GM23248 (cell line): ENCODE measurements at regions not wholly inside any gene's neighbourhood (a gene's known extent, or its start where the extent isn't known, plus 50 kb on each side); places are given as distances from the start of the nearest gene placed in this dataset.

Experiments
- DNase-seq: peaks from one replicate; pipeline ENCODE4 v3.0.0-alpha.2; 2015
- H2AFZ ChIP-seq: fragments of 200-600 bp; sonication (generic); 2 replicates; pipeline ENCODE4 v1.6.1; 2016; ENCODE audit warnings: antibody characterized with exemption
- H3F3A ChIP-seq: fragments of 200-600 bp; sonication (generic); 2 replicates; pipeline ENCODE4 v1.6.1; 2016; ENCODE audit warnings: mild to moderate bottlenecking, antibody characterized with exemption, mixed run types; ENCODE audit not compliant: insufficient read depth
- H3K27ac ChIP-seq: fragments of 200-600 bp; sonication (generic); 2 replicates; pipeline ENCODE4 v1.5.1; 2016; ENCODE audit warnings: mild to moderate bottlenecking
- H3K27me3 ChIP-seq: fragments of 200-600 bp; sonication (generic); replicated peaks from 2 replicates; pipeline ENCODE4 v1.6.1; 2016; ENCODE audit warnings: mild to moderate bottlenecking; ENCODE audit not compliant: insufficient read depth
- H3K36me3 ChIP-seq: fragments of 200-600 bp; sonication (generic); 2 replicates; pipeline ENCODE4 v1.6.1; 2016; ENCODE audit warnings: low read depth, mild to moderate bottlenecking
- H3K4me1 ChIP-seq: fragments of 200-600 bp; sonication (generic); 2 replicates; pipeline ENCODE4 v1.6.1; 2016; ENCODE audit warnings: mild to moderate bottlenecking; ENCODE audit not compliant: insufficient read depth
- H3K4me2 ChIP-seq: fragments of 200-600 bp; sonication (generic); one replicate; pipeline ENCODE4 v1.6.1; 2016; ENCODE audit warnings: mild to moderate bottlenecking; ENCODE audit not compliant: unreplicated experiment
- H3K4me3 ChIP-seq: fragments of 200-600 bp; sonication (generic); 2 replicates; pipeline ENCODE4 v1.5.1; 2016; ENCODE audit warnings: mild to moderate bottlenecking
- H3K79me2 ChIP-seq: fragments of 200-600 bp; sonication (generic); 2 replicates; pipeline ENCODE4 v1.6.1; 2016; ENCODE audit warnings: mild to moderate bottlenecking; ENCODE audit not compliant: insufficient read depth
- H3K9ac ChIP-seq: fragments of 200-600 bp; sonication (generic); 2 replicates; pipeline ENCODE4 v1.6.1; 2016; ENCODE audit warnings: mild to moderate bottlenecking
- H3K9me2 ChIP-seq: fragments of 200-600 bp; sonication (generic); 2 replicates; pipeline ENCODE4 v1.6.1; 2016; ENCODE audit warnings: mixed run types, mild to moderate bottlenecking, moderate library complexity; ENCODE audit not compliant: insufficient read depth
- H3K9me3 ChIP-seq: fragments of 200-600 bp; sonication (generic); one replicate; pipeline ENCODE4 v1.6.1; 2017; ENCODE audit warnings: low read depth
- H4K20me1 ChIP-seq: fragments of 200-600 bp; sonication (generic); 2 replicates; pipeline ENCODE4 v1.6.0; 2016; ENCODE audit not compliant: insufficient read depth
- EZH2 ChIP-seq: fragments of 200-600 bp; sonication (generic); IDR thresholded peaks from 2 replicates; pipeline ENCODE4 v1.6.1; 2018; ENCODE audit warnings: antibody characterized with exemption, mild to moderate bottlenecking; ENCODE audit not compliant: insufficient read depth, poor library complexity, severe bottlenecking
- EZH2phosphoT487 ChIP-seq: fragments of 200-600 bp; sonication (generic); IDR thresholded peaks from 2 replicates; pipeline ENCODE4 v1.6.1; 2018; ENCODE audit warnings: antibody characterized with exemption, moderate library complexity, mild to moderate bottlenecking, low read depth; ENCODE audit not compliant: insufficient read depth
- WGBS, 2 experiments: methylation state at CpG; one replicate each; pipeline ENCODE4 v1.1.6; 2015 to 2017; ENCODE audit warnings: low lambda C conversion rate in 2 of 2, low coverage in 1 of 2; ENCODE audit errors: missing lambda C conversion rate in 2 of 2; 5-methylcytosine and 5-hydroxymethylcytosine counted together
- in situ Hi-C: fragments of 300-500 bp; cut with MboI; formaldehyde crosslinking; loops from 2 replicates; pipeline ENCODE4 v1.15.0; 2020

DNA sequence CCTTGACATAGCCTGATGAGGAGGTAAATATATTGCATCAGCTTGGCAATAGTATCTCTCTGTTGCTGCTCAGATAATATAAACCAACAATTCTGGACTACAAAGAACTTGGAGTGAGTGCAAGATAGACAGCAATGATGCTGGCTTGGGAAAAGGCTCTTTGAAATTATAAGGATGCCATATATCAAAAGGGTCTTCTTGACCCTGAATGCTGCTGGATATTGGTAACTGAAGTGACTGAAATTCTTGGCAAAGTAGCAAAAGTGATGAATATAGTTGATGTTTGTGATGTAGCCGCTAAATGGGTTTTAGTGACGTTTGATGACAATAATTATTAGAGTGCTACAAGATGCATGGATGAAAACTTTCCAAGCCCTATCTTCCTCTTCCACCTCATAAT lies 1391.6 kb downstream of the ADGRL3 start:
- Histone ChIP-seq H3K4me2 (no peak overlapping the region), H3K27me3 (no peaks in the 10 kb centered on the region), H3K4me3 (no peak overlapping the region), H3K27ac (no peak overlapping the region), H3F3A (no peaks in the 10 kb centered on the region), H3K9me3 (no peaks in the 10 kb centered on the region), H2AFZ (no peak overlapping the region), H3K79me2 (no peaks in the 10 kb centered on the region), H3K9ac (no peak overlapping the region), H3K9me2 (no peaks in the 10 kb centered on the region), H3K36me3 (no peaks in the 10 kb centered on the region), H3K4me1 (no peaks in the 10 kb centered on the region), H4K20me1 (no peaks in the 10 kb centered on the region)
- DNase-seq, result no peak
- WGBS, 2 experiments, result 2 to 18% methylated on average over 2 of the region's 2 CpGs
- in situ Hi-C loops, result no loop called here
- TF ChIP-seq EZH2phosphoT487, result no peak
- TF ChIP-seq EZH2, result no peak

DNA sequence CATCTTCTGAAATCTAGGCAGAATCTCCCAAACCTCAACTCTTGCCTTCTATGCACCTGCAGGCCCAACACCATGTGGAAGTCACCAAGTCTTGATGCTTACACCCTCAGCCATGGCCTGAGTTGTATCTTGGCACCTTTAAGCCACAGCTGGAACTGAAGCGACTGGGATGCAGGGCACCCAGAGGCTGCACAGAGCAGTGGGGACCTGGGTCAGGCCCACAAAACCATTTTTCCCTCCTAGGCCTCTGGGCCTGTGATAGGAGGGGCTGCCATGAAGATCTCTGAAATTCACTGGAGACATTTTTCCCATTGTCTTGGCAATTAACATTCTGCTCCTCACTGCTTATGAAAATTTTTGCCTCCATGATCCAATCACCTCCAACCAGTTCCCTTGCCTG lies 1388.5 kb downstream of the ADGRL3 start:
- in situ Hi-C loops, result no loop called here

DNA sequence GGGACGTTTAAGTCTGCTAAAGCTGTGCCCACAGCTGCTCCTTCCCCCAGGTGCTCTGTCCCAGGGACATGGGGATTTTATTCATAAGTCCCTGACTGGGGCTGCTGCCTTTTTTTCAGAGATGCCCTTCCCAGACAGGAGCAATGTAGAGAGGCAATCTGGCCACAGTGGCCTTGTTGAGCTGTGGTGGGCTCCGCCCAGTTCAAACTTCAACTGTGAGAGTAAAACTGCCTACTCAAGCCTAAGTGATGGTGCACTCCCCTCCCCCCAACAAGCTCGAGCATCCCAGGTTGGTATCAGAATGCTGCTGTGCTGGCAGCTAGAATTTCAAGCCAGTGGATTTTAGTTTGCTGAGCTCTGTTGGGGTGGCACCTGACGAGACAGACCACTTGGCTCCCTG lies 1371.4 kb downstream of the ADGRL3 start:
- Histone ChIP-seq H3K27me3 (no peaks in the 10 kb centered on the region), H3K9ac (no peak overlapping the region), H2AFZ (no peak overlapping the region), H3K9me3 (no peaks in the 10 kb centered on the region), H3K9me2 (no peaks in the 10 kb centered on the region), H3K4me3 (no peak overlapping the region), H3K79me2 (no peaks in the 10 kb centered on the region), H3F3A (no peaks in the 10 kb centered on the region), H3K36me3 (no peaks in the 10 kb centered on the region), H3K4me1 (no peaks in the 10 kb centered on the region), H4K20me1 (no peaks in the 10 kb centered on the region), H3K27ac (no peak overlapping the region), H3K4me2 (no peak overlapping the region)
- WGBS, 2 experiments, result 17 to 20% methylated on average over 4 of the region's 4 CpGs
- TF ChIP-seq EZH2 (no peak), EZH2phosphoT487 (no peak)
- in situ Hi-C loops, result no loop called here
- DNase-seq, result no peak

More for the DNA sequence above, 1388.5 kb downstream of the ADGRL3 start:
- TF ChIP-seq EZH2 (no peak), EZH2phosphoT487 (no peak)
- WGBS, 2 experiments, result 10 to 24% methylated on average over 1 of the region's 1 CpG
- Histone ChIP-seq H3K4me3 (no peak overlapping the region), H3K27ac (no peak overlapping the region), H3K4me1 (no peaks in the 10 kb centered on the region), H3K79me2 (no peaks in the 10 kb centered on the region), H3K27me3 (no peaks in the 10 kb centered on the region), H2AFZ (no peak overlapping the region), H3F3A (no peaks in the 10 kb centered on the region), H3K9me2 (no peaks in the 10 kb centered on the region), H3K36me3 (no peaks in the 10 kb centered on the region), H4K20me1 (no peaks in the 10 kb centered on the region), H3K4me2 (no peak overlapping the region), H3K9ac (no peak overlapping the region), H3K9me3 (no peaks in the 10 kb centered on the region)
- DNase-seq, result no peak

DNA sequence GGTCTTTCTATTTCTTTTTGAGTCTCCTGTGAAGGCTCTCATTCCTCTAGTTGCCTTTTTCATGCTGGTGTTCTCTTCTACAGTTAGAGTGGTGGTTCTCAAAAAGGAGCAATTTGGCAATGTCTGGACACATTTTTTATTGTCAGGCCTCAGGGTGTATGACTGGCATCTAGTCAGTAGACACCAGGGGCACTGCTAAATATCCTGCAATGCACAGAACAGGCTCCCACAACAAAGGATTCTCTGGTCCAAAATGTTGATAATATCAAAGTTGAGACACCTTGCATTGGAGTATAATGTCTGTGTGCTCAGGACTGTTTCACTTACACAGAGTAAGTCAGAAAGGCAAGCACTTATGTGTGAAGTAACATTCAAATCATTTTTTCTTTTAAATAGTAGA lies 1360.7 kb downstream of the ADGRL3 start:
- in situ Hi-C loops, result no loop called here
- H3K27ac ChIP-seq, result no peak overlapping the region
- H3K9ac ChIP-seq, result no peak overlapping the region
- no peak for DNase-seq
- TF ChIP-seq EZH2phosphoT487, result no peak
- no peak for TF ChIP-seq EZH2
- no peaks in the 10 kb centered on the region for H4K20me1 ChIP-seq
- H3K4me2 ChIP-seq, result no peak overlapping the region
- H3K36me3 ChIP-seq, result no peaks in the 10 kb centered on the region
- H3K9me3 ChIP-seq, result no peaks in the 10 kb centered on the region
- no peaks in the 10 kb centered on the region for H3K27me3 ChIP-seq
- no peak overlapping the region for H2AFZ ChIP-seq
- H3F3A ChIP-seq, result no peaks in the 10 kb centered on the region
- H3K4me1 ChIP-seq, result no peaks in the 10 kb centered on the region
- H3K4me3 ChIP-seq, result no peak overlapping the region
- no peaks in the 10 kb centered on the region for H3K9me2 ChIP-seq
- no peaks in the 10 kb centered on the region for H3K79me2 ChIP-seq

DNA sequence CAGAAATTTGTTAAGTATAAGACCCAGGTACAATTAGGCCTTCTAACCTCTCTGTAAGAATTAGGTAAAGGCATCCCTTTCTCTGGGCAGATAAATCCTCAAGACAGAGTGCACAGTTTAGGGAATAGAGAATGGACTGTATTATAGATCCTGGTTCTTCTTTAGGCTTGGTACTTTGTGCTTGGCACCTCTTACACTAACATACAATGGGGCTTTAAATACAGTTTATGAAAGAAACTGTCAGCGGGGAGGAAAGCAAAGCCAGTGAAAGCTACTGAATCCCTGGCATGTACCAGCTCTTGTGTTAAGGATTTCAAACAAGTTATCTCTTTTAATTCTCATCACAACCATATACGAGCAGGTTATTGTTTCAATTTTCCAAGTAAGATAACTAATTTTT lies 1350.0 kb downstream of the ADGRL3 start:
- Histone ChIP-seq H3K4me2 (no peak overlapping the region), H3K27me3 (no peaks in the 10 kb centered on the region), H3K9me2 (no peaks in the 10 kb centered on the region), H3K4me1 (no peaks in the 10 kb centered on the region), H3K27ac (no peak overlapping the region), H3K9me3 (no peaks in the 10 kb centered on the region), H4K20me1 (no peaks in the 10 kb centered on the region), H3K9ac (no peak overlapping the region), H3K36me3 (no peaks in the 10 kb centered on the region), H2AFZ (no peak overlapping the region), H3K4me3 (no peak overlapping the region), H3F3A (no peaks in the 10 kb centered on the region), H3K79me2 (no peaks in the 10 kb centered on the region)
- 11 to 12% methylated on average over 2 of the region's 2 CpGs for WGBS, 2 experiments
- no peak for DNase-seq
- in situ Hi-C loops, result no loop called here
- no peak for TF ChIP-seq EZH2
- no peak for TF ChIP-seq EZH2phosphoT487
